Liver (tissue), 8 donors: ENCODE measurements at regions not wholly inside any gene's neighbourhood (a gene's known extent, or its start where the extent isn't known, plus 50 kb on each side); places are given as distances from the start of the nearest gene placed in this dataset.

Source experiments
- DNase-seq: peaks from one replicate; pipeline ENCODE4 v3.0.0-alpha.2; 2017; ENCODE audit warnings: low spot score
- H3K27ac ChIP-seq, 2 donors: one replicate each; pipeline ENCODE4 v1.7.0; 2013; ENCODE audit warnings: inconsistent platforms in 2 of 2, low read length in 2 of 2, control low read depth in 1 of 2, low read depth in 1 of 2, mild to moderate bottlenecking in 1 of 2
- H3K27me3 ChIP-seq, 4 donors: one replicate each; pipeline versions ENCODE4 v1.6.1 to v1.7.0; 2013; ENCODE audit warnings: low read length in 3 of 4, inconsistent platforms in 1 of 4, mild to moderate bottlenecking in 1 of 4, moderate library complexity in 1 of 4; ENCODE audit not compliant: control insufficient read depth in 4 of 4, insufficient read depth in 4 of 4
- H3K36me3 ChIP-seq, 4 donors: one replicate each; pipeline versions ENCODE4 v1.6.1 to v1.7.0; 2013; ENCODE audit warnings: low read length in 3 of 4, mild to moderate bottlenecking in 3 of 4, low read depth in 1 of 4, moderate library complexity in 1 of 4; ENCODE audit not compliant: control insufficient read depth in 4 of 4, insufficient read depth in 3 of 4
- H3K4me1 ChIP-seq, 4 donors: one replicate each; pipeline versions ENCODE4 v1.6.1 to v1.7.0; 2013; ENCODE audit warnings: low read length in 3 of 4, mild to moderate bottlenecking in 3 of 4, moderate library complexity in 1 of 4; ENCODE audit not compliant: control insufficient read depth in 4 of 4, insufficient read depth in 4 of 4
- H3K4me3 ChIP-seq, 3 donors: one replicate each; pipeline versions ENCODE4 v1.6.1 to v1.7.0; 2013; ENCODE audit warnings: low read length in 3 of 3, control low read depth in 1 of 3, low read depth in 1 of 3, mild to moderate bottlenecking in 1 of 3
- H3K9ac ChIP-seq, 2 donors: one replicate each; pipeline ENCODE4 v1.7.0; 2013; ENCODE audit warnings: low read length in 2 of 2, mild to moderate bottlenecking in 2 of 2, moderate library complexity in 2 of 2, control low read depth in 1 of 2, low read depth in 1 of 2
- H3K9me3 ChIP-seq, 4 donors: one replicate each; pipeline versions ENCODE4 v1.6.1 to v1.7.0; 2013; ENCODE audit warnings: low read length in 3 of 4; ENCODE audit not compliant: control insufficient read depth in 4 of 4
- ATF3 ChIP-seq: IDR thresholded peaks from 2 replicates; pipeline ENCODE4 v1.6.1; 2016; ENCODE audit warnings: antibody characterized with exemption
- CTCF ChIP-seq: fragments of 150-350 bp; IDR thresholded peaks from 2 replicates; pipeline ENCODE4 v1.5.1; 2017; ENCODE audit warnings: improper control_type of control experiment, low read depth, low read length; ENCODE audit not compliant: missing input control
- EGR1 ChIP-seq, 2 donors: IDR thresholded peaks; 2 replicates each; pipeline ENCODE4 v1.6.1; 2016 to 2018; ENCODE audit warnings: antibody characterized with exemption in 2 of 2, low read depth in 2 of 2
- FOXA1 ChIP-seq: IDR thresholded peaks from 2 replicates; pipeline ENCODE4 v1.6.1; 2016; ENCODE audit warnings: antibody characterized with exemption
- FOXA2 ChIP-seq: IDR thresholded peaks from 2 replicates; pipeline ENCODE4 v1.6.1; 2016; ENCODE audit warnings: antibody characterized with exemption
- GABPA ChIP-seq, 2 donors: IDR thresholded peaks in 1 of 2; conservative IDR thresholded peaks in 1 of 2; 2 replicates each; pipeline ENCODE4 v1.6.1; 2016; ENCODE audit warnings: antibody characterized with exemption in 2 of 2, mild to moderate bottlenecking in 1 of 2, moderate library complexity in 1 of 2
- HNF4A ChIP-seq, 2 donors: conservative IDR thresholded peaks; 2 replicates each; pipeline ENCODE4 v1.6.1; 2016; ENCODE audit warnings: antibody characterized with exemption in 2 of 2, mild to moderate bottlenecking in 2 of 2
- HNF4G ChIP-seq: IDR thresholded peaks from 2 replicates; pipeline ENCODE4 v1.6.1; 2016; ENCODE audit warnings: antibody characterized with exemption
- JUND ChIP-seq, 2 donors: IDR thresholded peaks; 2 replicates each; pipeline ENCODE4 v1.6.1; 2016; ENCODE audit warnings: antibody characterized with exemption in 2 of 2
- NR2F2 ChIP-seq: IDR thresholded peaks from 2 replicates; pipeline ENCODE4 v1.6.1; 2016; ENCODE audit warnings: antibody characterized with exemption
- RAD21 ChIP-seq, 2 donors: IDR thresholded peaks; 2 replicates each; pipeline ENCODE4 v1.6.1; 2016; ENCODE audit warnings: antibody characterized with exemption in 2 of 2, mild to moderate bottlenecking in 2 of 2
- REST ChIP-seq: IDR thresholded peaks from 2 replicates; pipeline ENCODE4 v1.6.1; 2016; ENCODE audit warnings: antibody characterized with exemption, mild to moderate bottlenecking
- RXRA ChIP-seq, 2 donors: IDR thresholded peaks; 2 replicates each; pipeline ENCODE4 v1.6.1; 2017 to 2018; ENCODE audit warnings: antibody characterized with exemption in 2 of 2, mild to moderate bottlenecking in 1 of 2
- SP1 ChIP-seq: IDR thresholded peaks from 2 replicates; pipeline ENCODE4 v1.6.1; 2018; ENCODE audit warnings: antibody characterized with exemption, mild to moderate bottlenecking
- TAF1 ChIP-seq: conservative IDR thresholded peaks from 2 replicates; pipeline ENCODE4 v1.6.1; 2016; ENCODE audit warnings: antibody characterized with exemption, mild to moderate bottlenecking
- YY1 ChIP-seq: IDR thresholded peaks from 2 replicates; pipeline ENCODE4 v1.6.1; 2016; ENCODE audit warnings: antibody characterized with exemption, mild to moderate bottlenecking
- WGBS: extraction: QIAGEN DNeasy Blood & Tissue Kit; methylation state at CpG from one replicate; pipeline ENCODE4 v1.1.7; 2013; 5-methylcytosine and 5-hydroxymethylcytosine counted together
- TF ChIP-seq, protein P1 (sequence below): IDR thresholded peaks from 2 replicates; pipeline ENCODE4 v1.6.1; 2016; ENCODE audit warnings: antibody characterized with exemption
- TF ChIP-seq, protein P2 (sequence below): IDR thresholded peaks from 2 replicates; pipeline ENCODE4 v1.6.1; 2016; ENCODE audit warnings: antibody characterized with exemption
- donor health status: healthy.
- donor health status: healthy.
- donor health status: healthy.
- donor health status: healthy.
- donor health status: healthy.

DNA sequence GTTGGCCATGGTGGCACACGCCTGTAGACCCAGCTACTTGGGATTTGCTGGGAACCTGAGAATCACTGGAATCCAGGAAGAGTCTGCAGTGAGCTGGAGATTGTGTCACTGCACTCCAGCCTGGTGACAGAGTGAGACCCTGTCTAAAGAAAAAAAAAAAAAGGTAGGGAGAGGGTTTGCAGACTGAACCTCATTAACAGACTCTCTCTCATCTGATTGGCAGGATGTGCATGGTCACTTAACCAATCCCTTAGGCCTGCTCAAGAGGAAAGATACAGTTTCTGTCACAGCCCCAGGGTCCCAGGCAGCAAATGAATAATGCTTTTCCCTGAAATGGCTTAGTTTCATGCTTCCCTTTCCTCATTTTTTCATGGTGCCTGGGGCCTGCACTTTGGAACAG is 160.5 kb upstream of the KCNJ16 start:
- Histone ChIP-seq H3K9ac (no peak overlapping the region), H3K9me3 (no peaks in the 10 kb centered on the region), H3K4me1 (no peaks in the 10 kb centered on the region), H3K27me3 (peaks cover 0 to 3% (median 0%) of the 10 kb centered on the region in 4 donors), H3K36me3 (no peaks in the 10 kb centered on the region), H3K4me3 (no peak overlapping the region), H3K27ac (no peak overlapping the region)
- no peak for DNase-seq
- 89% methylated on average over 1 of the region's 1 CpG for WGBS
- TF ChIP-seq REST (no peak), HNF4G (no peak), HNF4A (conservative IDR thresholded peaks at IDR 0.05) (no peak), YY1 (no peak), NR2F2 (no peak), CTCF (no peak), RAD21 (IDR thresholded peaks at IDR 0.05) (no peak), SP1 (no peak), ATF3 (no peak), TAF1 (no peak), RXRA (IDR thresholded peaks at IDR 0.05) (no peak), EGR1 (IDR thresholded peaks at IDR 0.05; ENCODE audit: low read depth in 2 of 2) (no peak), JUND (IDR thresholded peaks at IDR 0.05) (no peak), GABPA (IDR thresholded peaks at IDR 0.05 in 1 of 2, conservative IDR thresholded peaks at IDR 0.05 in 1 of 2) (no peak), FOXA2 (no peak), FOXA1 (no peak)
- TF ChIP-seq, protein P1, sequence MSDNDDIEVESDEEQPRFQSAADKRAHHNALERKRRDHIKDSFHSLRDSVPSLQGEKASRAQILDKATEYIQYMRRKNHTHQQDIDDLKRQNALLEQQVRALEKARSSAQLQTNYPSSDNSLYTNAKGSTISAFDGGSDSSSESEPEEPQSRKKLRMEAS, result no peak
- TF ChIP-seq, protein P2, sequence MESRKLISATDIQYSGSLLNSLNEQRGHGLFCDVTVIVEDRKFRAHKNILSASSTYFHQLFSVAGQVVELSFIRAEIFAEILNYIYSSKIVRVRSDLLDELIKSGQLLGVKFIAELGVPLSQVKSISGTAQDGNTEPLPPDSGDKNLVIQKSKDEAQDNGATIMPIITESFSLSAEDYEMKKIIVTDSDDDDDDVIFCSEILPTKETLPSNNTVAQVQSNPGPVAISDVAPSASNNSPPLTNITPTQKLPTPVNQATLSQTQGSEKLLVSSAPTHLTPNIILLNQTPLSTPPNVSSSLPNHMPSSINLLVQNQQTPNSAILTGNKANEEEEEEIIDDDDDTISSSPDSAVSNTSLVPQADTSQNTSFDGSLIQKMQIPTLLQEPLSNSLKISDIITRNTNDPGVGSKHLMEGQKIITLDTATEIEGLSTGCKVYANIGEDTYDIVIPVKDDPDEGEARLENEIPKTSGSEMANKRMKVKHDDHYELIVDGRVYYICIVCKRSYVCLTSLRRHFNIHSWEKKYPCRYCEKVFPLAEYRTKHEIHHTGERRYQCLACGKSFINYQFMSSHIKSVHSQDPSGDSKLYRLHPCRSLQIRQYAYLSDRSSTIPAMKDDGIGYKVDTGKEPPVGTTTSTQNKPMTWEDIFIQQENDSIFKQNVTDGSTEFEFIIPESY, result no peak

GRCh38 chr17:69916761-69917160 is 158.3 kb upstream of the KCNJ16 start:
- Histone ChIP-seq H3K9me3 (no peaks in the 10 kb centered on the region), H3K36me3 (no peaks in the 10 kb centered on the region), H3K4me1 (no peaks in the 10 kb centered on the region), H3K9ac (no peak overlapping the region), H3K27me3 (peaks cover 0 to 3% (median 0%) of the 10 kb centered on the region in 4 donors), H3K27ac (no peak overlapping the region), H3K4me3 (no peak overlapping the region)
- DNase-seq, result no peak
- WGBS, result 79% methylated on average over 2 of the region's 2 CpGs
- TF ChIP-seq JUND (IDR thresholded peaks at IDR 0.05) (no peak), GABPA (IDR thresholded peaks at IDR 0.05 in 1 of 2, conservative IDR thresholded peaks at IDR 0.05 in 1 of 2) (no peak), FOXA1 (no peak), NR2F2 (no peak), HNF4A (conservative IDR thresholded peaks at IDR 0.05) (no peak), RXRA (IDR thresholded peaks at IDR 0.05) (no peak), HNF4G (no peak), RAD21 (IDR thresholded peaks at IDR 0.05) (no peak), SP1 (no peak), YY1 (no peak), REST (no peak), TAF1 (no peak), CTCF (no peak)
